Omental fat pad (tissue), 3 donors: ENCODE measurements at regions not wholly inside any gene's neighbourhood (a gene's known extent, or its start where the extent isn't known, plus 50 kb on each side); places are given as distances from the start of the nearest gene placed in this dataset.
A peak's percentile ranks its signal among the peaks of the same experiment; 100 is the strongest.

Source experiments
- ATAC-seq: fragments of 150-250 bp; one replicate; pipeline ENCODE4 v1.9.1; 2016; ENCODE audit warnings: mild to moderate bottlenecking, moderate library complexity; ENCODE audit not compliant: low FRiP score
- DNase-seq: peaks from one replicate; pipeline ENCODE4 v3.0.0-alpha.2; 2019; ENCODE audit warnings: low spot score
- TF ChIP-seq, protein P1 (sequence below), 3 donors: fragments of 450-650 bp; IDR thresholded peaks; one replicate each; pipeline ENCODE4 v1.5.1; 2016 to 2017; ENCODE audit warnings: antibody characterized with exemption in 3 of 3, mild to moderate bottlenecking in 3 of 3, moderate library complexity in 2 of 3

DNA sequence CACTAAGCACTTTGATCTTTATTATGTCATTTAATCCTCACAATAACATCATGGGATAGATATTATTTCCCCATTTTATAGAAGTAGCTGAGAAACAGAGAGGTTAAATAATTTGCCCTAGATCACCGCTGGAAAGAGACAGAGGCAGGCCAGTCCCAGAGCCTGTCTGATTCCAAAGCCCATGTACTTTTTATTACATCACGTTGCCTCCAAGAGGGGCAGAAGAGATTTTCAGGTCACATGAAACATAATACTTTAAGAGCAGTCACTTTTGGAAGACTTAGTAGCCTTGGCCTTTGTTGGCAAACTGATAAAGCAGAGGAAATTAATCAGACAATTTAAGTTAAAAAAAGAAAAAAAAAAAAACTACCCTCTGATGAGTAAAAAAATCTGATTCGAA lies 200.2 kb upstream of the ARHGAP20 start:
- TF ChIP-seq, protein P1, sequence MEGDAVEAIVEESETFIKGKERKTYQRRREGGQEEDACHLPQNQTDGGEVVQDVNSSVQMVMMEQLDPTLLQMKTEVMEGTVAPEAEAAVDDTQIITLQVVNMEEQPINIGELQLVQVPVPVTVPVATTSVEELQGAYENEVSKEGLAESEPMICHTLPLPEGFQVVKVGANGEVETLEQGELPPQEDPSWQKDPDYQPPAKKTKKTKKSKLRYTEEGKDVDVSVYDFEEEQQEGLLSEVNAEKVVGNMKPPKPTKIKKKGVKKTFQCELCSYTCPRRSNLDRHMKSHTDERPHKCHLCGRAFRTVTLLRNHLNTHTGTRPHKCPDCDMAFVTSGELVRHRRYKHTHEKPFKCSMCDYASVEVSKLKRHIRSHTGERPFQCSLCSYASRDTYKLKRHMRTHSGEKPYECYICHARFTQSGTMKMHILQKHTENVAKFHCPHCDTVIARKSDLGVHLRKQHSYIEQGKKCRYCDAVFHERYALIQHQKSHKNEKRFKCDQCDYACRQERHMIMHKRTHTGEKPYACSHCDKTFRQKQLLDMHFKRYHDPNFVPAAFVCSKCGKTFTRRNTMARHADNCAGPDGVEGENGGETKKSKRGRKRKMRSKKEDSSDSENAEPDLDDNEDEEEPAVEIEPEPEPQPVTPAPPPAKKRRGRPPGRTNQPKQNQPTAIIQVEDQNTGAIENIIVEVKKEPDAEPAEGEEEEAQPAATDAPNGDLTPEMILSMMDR (IDR thresholded peaks at IDR 0.05) = no peak
- ATAC-seq (no peak), DNase-seq (no peak)

GRCh38 chr11:110910384-110910783 lies 198.1 kb upstream of the ARHGAP20 start:
- TF ChIP-seq, protein P1 (IDR thresholded peaks at IDR 0.05) = no peak
- DNase-seq (no peak), ATAC-seq (no peak)

DNA sequence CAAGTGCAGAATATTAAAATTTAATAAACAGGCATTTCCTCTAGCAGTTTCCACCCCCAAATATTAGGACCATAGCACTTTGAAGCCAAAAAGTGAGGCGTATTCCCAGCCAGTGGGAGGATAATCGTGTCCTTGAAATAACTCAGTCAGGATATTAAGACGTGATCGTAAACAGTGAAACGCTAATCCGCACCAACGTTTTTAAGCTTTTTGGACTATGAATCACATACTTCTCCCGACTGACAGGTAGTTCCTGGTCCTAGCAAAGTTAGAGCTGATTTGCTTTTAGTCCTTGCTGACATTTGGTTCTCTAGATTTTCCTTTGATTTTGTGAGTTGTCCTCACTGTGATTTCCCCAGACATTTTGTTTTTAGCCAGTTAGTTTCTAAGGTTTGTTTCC lies 197.1 kb upstream of the ARHGAP20 start:
- no peak for DNase-seq
- ATAC-seq = peak; percentile 74
- TF ChIP-seq, protein P1 (IDR thresholded peaks at IDR 0.05) = no peak

- DNase-seq = no peak
- peak; percentile 88 for ATAC-seq
- TF ChIP-seq, protein P1 (IDR thresholded peaks at IDR 0.05) = no peak
These were observed 196.3 kb upstream of the ARHGAP20 start for GRCh38 chr11:110908401-110909105.

DNA sequence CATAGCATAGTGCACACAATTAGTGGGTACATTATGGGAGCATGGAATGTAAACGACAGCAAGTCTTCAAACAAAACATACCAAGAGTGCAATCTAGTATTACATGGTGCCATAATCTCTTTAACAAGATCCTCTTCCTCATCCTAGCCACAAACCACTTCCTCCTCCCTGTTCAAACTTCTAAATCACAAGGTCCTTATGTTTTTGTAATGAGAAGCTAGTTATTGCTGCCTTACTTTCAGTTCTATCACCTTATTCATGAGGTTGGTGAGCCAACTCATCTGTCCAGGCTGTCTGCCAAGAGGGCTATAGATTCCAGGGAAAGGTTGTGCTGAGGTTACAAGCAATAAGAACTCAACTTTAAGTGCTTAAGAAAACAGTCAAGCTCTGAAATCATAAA lies 195.4 kb upstream of the ARHGAP20 start:
- TF ChIP-seq, protein P1 (IDR thresholded peaks at IDR 0.05) = no peak
- no peak for ATAC-seq
- no peak for DNase-seq

- DNase-seq (no peak), ATAC-seq (no peak)
- TF ChIP-seq, protein P1 (IDR thresholded peaks at IDR 0.05) = no peak
These were observed 191.6 kb upstream of the ARHGAP20 start for GRCh38 chr11:110903830-110904229.

GRCh38 chr11:110903378-110903777 lies 191.1 kb upstream of the ARHGAP20 start:
- TF ChIP-seq, protein P1 (IDR thresholded peaks at IDR 0.05) = no peak
- DNase-seq = no peak
- ATAC-seq = no peak
